DMS153 treated with DMSO at 0.1 percent for 48 hours (cell line): ENCODE measurements at regions not wholly inside any gene's neighbourhood (a gene's known extent, or its start where the extent isn't known, plus 50 kb on each side); places are given as distances from the start of the nearest gene placed in this dataset.
"Not testable (repeated sequence)": the region's sequence is repeated elsewhere in the genome, so short reads cannot be mapped to it uniquely, and the experiment has no call there.

ENCODE experiments used
- DNase-seq: peaks from one replicate; lab custom pipeline; 2025; ENCODE audit not compliant: unreplicated experiment; lab: John Stamatoyannopoulos, UW

GRCh38 chr1:219863816-219864215 is 64.5 kb downstream of the SLC30A10 start:
- DNase-seq = not testable (repeated sequence)

GRCh38 chr1:219862366-219862765 is 66.0 kb downstream of the SLC30A10 start:
- no peak for DNase-seq

- DNase-seq = peak; percentile 58
Measured at GRCh38 chr1:219858980-219859379, 69.4 kb downstream of the SLC30A10 start.

- no peak for DNase-seq
Measured at GRCh38 chr1:219847215-219847855, 81.0 kb downstream of the SLC30A10 start.

GRCh38 chr1:219839595-219839994 is 88.8 kb downstream of the SLC30A10 start:
- DNase-seq = not testable (repeated sequence)

- DNase-seq = no peak
Measured at GRCh38 chr1:219837994-219838294, 90.4 kb downstream of the SLC30A10 start.

- DNase-seq = peak; percentile 76
Measured at GRCh38 chr1:219837274-219837993, 90.9 kb downstream of the SLC30A10 start.

GRCh38 chr1:219834314-219834917 is 93.9 kb downstream of the SLC30A10 start:
- no peak for DNase-seq

GRCh38 chr1:219833214-219833815 is 95.0 kb downstream of the SLC30A10 start:
- no peak for DNase-seq

GRCh38 chr1:219826290-219826689 is 102.1 kb downstream of the SLC30A10 start:
- no peak for DNase-seq

- no peak for DNase-seq
Measured at GRCh38 chr1:219825355-219825754, 103.0 kb downstream of the SLC30A10 start.

- no peak for DNase-seq
Measured at GRCh38 chr1:219824338-219824737, 104.0 kb downstream of the SLC30A10 start.

GRCh38 chr1:219820551-219820950 is 107.8 kb downstream of the SLC30A10 start:
- DNase-seq = no peak

- DNase-seq = no peak
Measured at GRCh38 chr1:219817914-219818313, 110.4 kb downstream of the SLC30A10 start.

GRCh38 chr1:219813294-219813693 is 115.1 kb downstream of the SLC30A10 start:
- DNase-seq = no peak

- peak; percentile 83 for DNase-seq
Measured at GRCh38 chr1:219812491-219813203, 115.7 kb downstream of the SLC30A10 start.

- DNase-seq = no peak
Measured at GRCh38 chr1:219812086-219812485, 116.3 kb downstream of the SLC30A10 start.

GRCh38 chr1:219810451-219810850 is 117.9 kb downstream of the SLC30A10 start:
- no peak for DNase-seq

GRCh38 chr1:219808790-219809189 is 119.6 kb downstream of the SLC30A10 start:
- no peak for DNase-seq

- DNase-seq = no peak
Measured at GRCh38 chr1:219806642-219807041, 121.7 kb downstream of the SLC30A10 start.

GRCh38 chr1:219806020-219806419 is 122.3 kb downstream of the SLC30A10 start:
- DNase-seq = no peak
